C4-2B (cell line): ENCODE measurements at regions not wholly inside any gene's neighbourhood (a gene's known extent, or its start where the extent isn't known, plus 50 kb on each side); places are given as distances from the start of the nearest gene placed in this dataset.

Experiments
- H3K27ac ChIP-seq: fragments of 450-650 bp; 2 replicates; pipeline ENCODE4 v1.5.1; 2017
- ZFX ChIP-seq: fragments of 450-650 bp; IDR thresholded peaks from 2 replicates; pipeline ENCODE4 v1.6.1; 2017
- TF ChIP-seq, protein P1 (sequence below): fragments of 450-650 bp; conservative IDR thresholded peaks from 2 replicates; pipeline ENCODE4 v1.5.1; 2017; ENCODE audit warnings: mild to moderate bottlenecking

- TF ChIP-seq, protein P1, sequence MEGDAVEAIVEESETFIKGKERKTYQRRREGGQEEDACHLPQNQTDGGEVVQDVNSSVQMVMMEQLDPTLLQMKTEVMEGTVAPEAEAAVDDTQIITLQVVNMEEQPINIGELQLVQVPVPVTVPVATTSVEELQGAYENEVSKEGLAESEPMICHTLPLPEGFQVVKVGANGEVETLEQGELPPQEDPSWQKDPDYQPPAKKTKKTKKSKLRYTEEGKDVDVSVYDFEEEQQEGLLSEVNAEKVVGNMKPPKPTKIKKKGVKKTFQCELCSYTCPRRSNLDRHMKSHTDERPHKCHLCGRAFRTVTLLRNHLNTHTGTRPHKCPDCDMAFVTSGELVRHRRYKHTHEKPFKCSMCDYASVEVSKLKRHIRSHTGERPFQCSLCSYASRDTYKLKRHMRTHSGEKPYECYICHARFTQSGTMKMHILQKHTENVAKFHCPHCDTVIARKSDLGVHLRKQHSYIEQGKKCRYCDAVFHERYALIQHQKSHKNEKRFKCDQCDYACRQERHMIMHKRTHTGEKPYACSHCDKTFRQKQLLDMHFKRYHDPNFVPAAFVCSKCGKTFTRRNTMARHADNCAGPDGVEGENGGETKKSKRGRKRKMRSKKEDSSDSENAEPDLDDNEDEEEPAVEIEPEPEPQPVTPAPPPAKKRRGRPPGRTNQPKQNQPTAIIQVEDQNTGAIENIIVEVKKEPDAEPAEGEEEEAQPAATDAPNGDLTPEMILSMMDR: no peak
- no peak for TF ChIP-seq ZFX
- no peak overlapping the region for H3K27ac ChIP-seq
Observed at GRCh38 chr9:135252980-135253304, 165.5 kb downstream of the OLFM1 start.

DNA sequence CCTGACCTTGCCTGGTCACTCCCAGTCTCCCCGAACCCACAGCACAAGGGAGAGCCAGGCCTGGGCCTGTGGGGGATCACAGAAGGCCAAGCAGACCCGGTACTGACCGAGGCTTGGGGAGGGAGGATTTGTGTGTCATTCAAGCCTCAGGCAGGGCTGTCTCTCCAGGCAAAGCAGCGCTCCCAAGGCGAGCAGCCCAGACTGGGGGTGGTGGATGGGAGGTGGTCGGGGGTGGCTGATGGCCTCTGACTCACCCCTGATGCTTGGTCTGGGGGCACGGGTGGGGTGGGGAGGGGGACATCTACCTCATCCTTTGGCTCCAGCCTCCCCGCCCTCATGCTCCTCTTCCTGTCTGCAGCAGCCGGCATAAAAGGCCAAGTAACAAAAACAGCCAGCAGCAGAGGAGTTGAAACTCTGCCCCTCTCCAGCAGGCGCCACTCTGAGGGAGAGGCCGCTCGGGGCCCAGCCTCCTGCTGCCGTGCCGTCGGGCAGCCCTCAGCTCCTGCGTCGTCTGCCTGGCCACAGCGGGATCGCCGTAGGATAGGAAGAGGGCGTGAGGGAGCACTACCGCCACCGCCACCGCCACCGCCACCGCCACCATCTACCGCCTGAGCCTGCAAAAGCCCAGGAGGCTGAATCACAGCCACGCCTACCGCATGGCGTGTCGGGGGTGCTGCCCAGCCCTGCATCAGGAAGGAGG is 166.0 kb downstream of the OLFM1 start:
- TF ChIP-seq, protein P1: no peak
- no peak for TF ChIP-seq ZFX
- H3K27ac ChIP-seq: no peak overlapping the region

- TF ChIP-seq ZFX: no peak
- TF ChIP-seq, protein P1: no peak
Observed at GRCh38 chr9:135254176-135255032, 166.9 kb downstream of the OLFM1 start.

GRCh38 chr9:135255033-135255840 is 167.8 kb downstream of the OLFM1 start:
- no peak overlapping the region for H3K27ac ChIP-seq
- no peak for TF ChIP-seq ZFX
- TF ChIP-seq, protein P1: no peak

More at GRCh38 chr9:135254176-135255032, 166.9 kb downstream of the OLFM1 start:
- no peak overlapping the region for H3K27ac ChIP-seq

DNA sequence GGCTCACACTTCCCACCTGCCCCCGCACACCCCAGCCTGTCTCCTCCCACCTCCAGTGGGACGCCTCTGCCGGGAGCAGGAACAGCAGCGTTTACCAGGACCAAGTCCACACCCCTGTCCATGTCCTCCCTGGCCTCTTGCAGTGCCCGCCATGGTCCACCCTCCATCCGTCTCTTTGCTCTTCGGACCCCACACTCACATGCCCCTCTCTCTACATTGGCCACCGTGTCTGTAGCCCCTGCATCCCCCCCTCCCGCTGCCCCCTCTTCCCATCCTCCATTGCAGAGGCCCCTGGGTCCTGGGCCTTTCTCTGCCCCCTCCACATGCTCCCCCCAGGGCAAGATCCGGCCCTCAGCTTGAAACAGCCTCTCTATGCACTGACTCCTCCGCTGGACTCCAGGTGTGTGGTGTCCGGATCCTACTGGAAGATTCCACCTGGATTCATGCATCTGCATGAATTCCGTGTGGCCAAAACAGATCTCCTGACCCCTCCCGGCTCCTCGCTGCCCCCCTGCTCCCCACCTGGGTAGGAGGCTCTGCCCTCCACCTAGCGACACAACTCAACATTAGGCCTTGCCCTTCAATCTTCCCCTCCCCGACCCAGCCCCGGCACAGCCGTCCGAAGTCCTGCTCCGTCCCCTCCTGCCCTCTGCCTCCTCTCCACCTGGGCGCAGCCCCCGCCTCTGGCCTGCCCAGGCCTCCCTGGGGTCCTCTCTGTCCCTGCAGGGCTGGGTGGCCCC is 168.5 kb downstream of the OLFM1 start:
- no peak for TF ChIP-seq ZFX
- TF ChIP-seq, protein P1: no peak
- no peak overlapping the region for H3K27ac ChIP-seq

- TF ChIP-seq ZFX: no peak
- TF ChIP-seq, protein P1: no peak
- no peak overlapping the region for H3K27ac ChIP-seq
Observed at GRCh38 chr9:135256581-135257354, 169.3 kb downstream of the OLFM1 start.
